Keratinocyte (primary cell): ENCODE measurements at regions not wholly inside any gene's neighbourhood (a gene's known extent, or its start where the extent isn't known, plus 50 kb on each side); places are given as distances from the start of the nearest gene placed in this dataset.

Experiments
- CTCF ChIP-seq, 3 experiments: IDR thresholded peaks in 1 of 3; conservative IDR thresholded peaks in 1 of 3; optimal IDR thresholded peaks in 1 of 3; 2 replicates in 2 of 3; 3 replicates in 1 of 3; pipeline versions ENCODE3 to v1.5.1; 2011; ENCODE audit warnings: low read length in 3 of 3, mild to moderate bottlenecking in 3 of 3, moderate library complexity in 2 of 3, control low read depth in 1 of 3, inconsistent platforms in 1 of 3; ENCODE audit not compliant: insufficient read depth in 2 of 3; ENCODE audit errors: extremely low read depth in 1 of 3
- EZH2 ChIP-seq: IDR thresholded peaks from one replicate; pipeline ENCODE4 v1.6.1; 2012; ENCODE audit warnings: inconsistent platforms, mild to moderate bottlenecking, low read length, moderate library complexity

GRCh38 chr1:199082778-199083389 lies 444.0 kb downstream of the PTPRC start:
- no peak for TF ChIP-seq CTCF (optimal IDR thresholded peaks at IDR 0.05 in 1 of 3, IDR thresholded peaks at IDR 0.05 in 1 of 3, conservative IDR thresholded peaks at IDR 0.05 in 1 of 3; ENCODE audit: extremely low read depth in 1 of 3, insufficient read depth in 2 of 3, low read length in 3 of 3)
- no peak for TF ChIP-seq EZH2
